LNCaP clone FGC (cell line): ENCODE measurements at regions not wholly inside any gene's neighbourhood (a gene's known extent, or its start where the extent isn't known, plus 50 kb on each side); places are given as distances from the start of the nearest gene placed in this dataset.

Experiments
- DNase-seq: peaks from one replicate; pipeline ENCODE4 v3.0.0-alpha.2; 2011; ENCODE audit warnings: low read depth
- H3K4me3 ChIP-seq: 2 replicates; pipeline ENCODE4 v1.5.1; 2011; ENCODE audit warnings: mild to moderate bottlenecking, low read depth, low read length, control low read depth
- CTCF ChIP-seq: IDR thresholded peaks from 2 replicates; pipeline ENCODE4 v1.5.1; 2012; ENCODE audit warnings: mild to moderate bottlenecking; ENCODE audit not compliant: control insufficient read depth, insufficient read depth; ENCODE audit errors: extremely low read depth

DNA sequence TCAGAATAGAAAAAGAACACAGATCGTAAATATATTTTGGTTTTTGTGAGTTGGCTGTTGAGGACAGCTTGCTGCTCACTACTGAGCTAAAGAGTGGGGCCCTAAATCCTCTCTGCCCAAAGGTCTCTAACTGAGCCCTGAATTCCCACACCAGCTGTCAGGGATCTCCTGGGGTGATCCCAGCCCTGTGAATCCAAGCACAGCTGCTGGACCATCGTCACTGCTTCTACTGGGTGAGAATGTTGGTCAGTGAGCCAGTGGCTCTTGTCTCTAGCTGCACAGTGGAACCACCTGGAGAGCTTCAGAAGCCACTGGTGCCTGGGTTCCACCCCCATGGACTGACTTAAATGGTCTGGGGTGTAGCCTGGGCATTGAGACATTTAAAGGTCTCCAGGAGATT, 90.5 kb upstream of the IL12A start:
- no peak for TF ChIP-seq CTCF
- no peak overlapping the region for H3K4me3 ChIP-seq
- no peak for DNase-seq

GRCh38 chr3:159899166-159899565, 89.5 kb upstream of the IL12A start:
- no peak for DNase-seq
- TF ChIP-seq CTCF: no peak
- H3K4me3 ChIP-seq: no peak overlapping the region

GRCh38 chr3:159902546-159903314, 85.9 kb upstream of the IL12A start:
- H3K4me3 ChIP-seq: no peak overlapping the region
- TF ChIP-seq CTCF: no peak
- no peak for DNase-seq

DNA sequence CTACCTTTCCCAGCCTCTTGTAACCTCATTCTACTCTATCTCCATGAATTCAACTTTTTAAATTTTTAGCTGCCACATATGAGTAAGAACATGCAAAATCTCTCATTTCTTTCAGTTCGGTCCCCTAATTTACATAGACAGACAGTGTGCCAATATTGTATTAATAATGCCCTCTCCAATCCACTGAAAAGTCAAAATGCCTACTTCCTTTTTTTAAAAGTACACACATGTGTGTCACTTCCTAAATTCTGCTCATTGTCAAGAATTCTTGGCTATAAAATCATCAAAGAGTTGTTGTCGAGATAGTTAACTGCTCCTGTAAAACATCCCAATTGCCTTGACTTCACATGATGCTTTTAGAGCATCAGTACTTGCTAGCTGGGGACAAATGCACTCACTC, 84.2 kb upstream of the IL12A start:
- no peak for TF ChIP-seq CTCF
- no peak overlapping the region for H3K4me3 ChIP-seq
- no peak for DNase-seq

DNA sequence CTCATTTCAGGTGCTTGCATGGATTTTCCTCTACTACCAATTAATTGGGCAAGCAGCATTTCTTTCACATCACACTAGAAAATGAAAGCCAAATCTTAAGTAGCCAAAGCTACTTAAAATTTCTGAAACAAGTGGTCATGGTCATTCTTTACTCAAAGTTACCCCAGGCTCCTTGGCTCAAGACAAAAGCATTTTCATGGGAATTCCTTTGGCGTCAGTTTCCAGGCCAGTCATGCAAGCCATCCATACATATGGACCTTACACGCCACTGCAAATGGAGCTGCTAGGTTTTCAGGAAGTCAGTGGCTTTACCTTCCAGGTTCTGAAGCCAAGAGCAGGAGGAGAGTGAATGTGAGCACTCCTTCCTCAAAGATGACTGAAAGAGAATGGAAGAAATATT, 83.7 kb upstream of the IL12A start:
- no peak for DNase-seq
- no peak overlapping the region for H3K4me3 ChIP-seq
- TF ChIP-seq CTCF: no peak

DNA sequence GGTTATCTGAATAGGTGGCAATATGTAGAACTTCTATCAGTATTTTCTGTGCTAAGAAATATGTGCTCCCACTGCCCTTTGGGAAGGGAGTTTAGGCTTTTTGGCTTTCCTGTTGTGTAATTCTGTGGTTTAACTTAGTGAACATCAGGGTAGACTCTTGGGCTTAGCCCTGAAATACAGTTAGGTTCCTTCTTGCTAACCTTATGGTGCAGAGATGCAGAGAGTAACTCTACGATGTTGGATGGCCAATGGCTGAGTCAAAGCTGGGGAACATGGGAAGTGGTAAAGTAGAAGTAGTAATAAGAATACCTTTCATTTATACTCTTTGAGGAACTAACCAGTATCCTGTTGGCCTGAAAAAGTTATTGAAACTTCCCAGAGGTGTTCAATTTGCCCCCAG, 80.8 kb upstream of the IL12A start:
- TF ChIP-seq CTCF: no peak
- no peak for DNase-seq
- no peak overlapping the region for H3K4me3 ChIP-seq
